Calu3 (cell line): ENCODE measurements at regions not wholly inside any gene's neighbourhood (a gene's known extent, or its start where the extent isn't known, plus 50 kb on each side); places are given as distances from the start of the nearest gene placed in this dataset.

Experiments
- BruUV-seq: library from RNA; stranded (reverse); fragments of 400-500 nt; replicated peaks from 2 replicates; lab custom pipeline; 2021; lab: Mats Ljungman, UMichigan
- CTCF ChIA-PET: fragments of 300-600 bp; sonication (Branson Sonifier 250); formaldehyde crosslinking; loops from one replicate; lab custom pipeline; 2022; ENCODE audit warnings: antibody characterized with exemption; lab: Charles Lee
- DNase-seq: peaks from one replicate; pipeline ENCODE4 v3.0.0; 2022
- H3K27ac Mint-ChIP-seq: one replicate; pipeline ENCODE4 v1.8.0; 2022; ENCODE audit warnings: mixed read lengths; ENCODE audit not compliant: unreplicated experiment
- H3K27me3 Mint-ChIP-seq: one replicate; pipeline ENCODE4 v1.8.0; 2022; ENCODE audit warnings: mixed read lengths; ENCODE audit not compliant: unreplicated experiment
- H3K36me3 Mint-ChIP-seq: one replicate; pipeline ENCODE4 v1.8.0; 2022; ENCODE audit warnings: mild to moderate bottlenecking, moderate library complexity, mixed read lengths; ENCODE audit not compliant: insufficient read depth, unreplicated experiment
- H3K4me1 Mint-ChIP-seq: one replicate; pipeline ENCODE4 v1.8.0; 2022; ENCODE audit warnings: mild to moderate bottlenecking, low read depth, mixed read lengths; ENCODE audit not compliant: unreplicated experiment
- H3K4me3 Mint-ChIP-seq: one replicate; pipeline ENCODE4 v1.8.0; 2022; ENCODE audit warnings: mild to moderate bottlenecking, low read depth, moderate library complexity, mixed read lengths; ENCODE audit not compliant: unreplicated experiment
- H3K9me3 Mint-ChIP-seq: one replicate; pipeline ENCODE4 v1.8.0; 2022; ENCODE audit warnings: low read depth, mixed read lengths; ENCODE audit not compliant: unreplicated experiment
- intact Hi-C: fragments of 100-400 bp; cut with micrococcal nuclease; formaldehyde crosslinking; loops from one replicate; pipeline ENCODE4 v1.10.0; 2022; ENCODE audit not compliant: unreplicated experiment
- TF ChIP-seq, protein P1 (sequence below): fragments of 200-600 bp; IDR thresholded peaks from one replicate; pipeline ENCODE4 v1.8.0; 2022; ENCODE audit warnings: antibody characterized with exemption; ENCODE audit not compliant: unreplicated experiment

DNA sequence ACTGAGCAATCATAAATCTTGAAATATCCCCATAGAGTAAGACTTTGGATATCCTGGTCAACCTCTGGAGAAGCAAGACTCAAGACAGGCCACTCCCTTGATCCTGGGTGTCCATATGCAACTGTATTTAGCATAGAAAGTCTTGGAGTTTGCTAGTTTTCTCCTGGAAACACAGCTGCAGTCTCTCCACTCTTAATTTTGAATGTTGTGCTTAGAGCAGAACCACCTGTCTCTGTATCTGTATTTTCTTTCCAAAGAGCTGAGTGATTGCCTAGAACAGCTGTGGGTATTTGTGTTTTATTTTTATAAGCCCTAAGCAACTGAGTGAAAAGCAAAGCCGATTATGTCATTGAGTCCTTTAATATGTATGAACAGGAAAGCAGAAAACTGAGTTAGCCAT is 64.1 kb upstream of the ADAM23 start:
- intact Hi-C loops, result no loop called here
- Mint-ChIP-seq H3K27ac (no peak overlapping the region), H3K27me3 (no peaks in the 10 kb centered on the region), H3K4me1 (no peaks in the 10 kb centered on the region), H3K4me3 (no peak overlapping the region), H3K9me3 (peaks cover 5% of the 10 kb centered on the region), H3K36me3 (no peaks in the 10 kb centered on the region)
- DNase-seq, result no peak
- BruUV-seq, result no TSS peak
- CTCF ChIA-PET, result no interaction called here
- TF ChIP-seq, protein P1, sequence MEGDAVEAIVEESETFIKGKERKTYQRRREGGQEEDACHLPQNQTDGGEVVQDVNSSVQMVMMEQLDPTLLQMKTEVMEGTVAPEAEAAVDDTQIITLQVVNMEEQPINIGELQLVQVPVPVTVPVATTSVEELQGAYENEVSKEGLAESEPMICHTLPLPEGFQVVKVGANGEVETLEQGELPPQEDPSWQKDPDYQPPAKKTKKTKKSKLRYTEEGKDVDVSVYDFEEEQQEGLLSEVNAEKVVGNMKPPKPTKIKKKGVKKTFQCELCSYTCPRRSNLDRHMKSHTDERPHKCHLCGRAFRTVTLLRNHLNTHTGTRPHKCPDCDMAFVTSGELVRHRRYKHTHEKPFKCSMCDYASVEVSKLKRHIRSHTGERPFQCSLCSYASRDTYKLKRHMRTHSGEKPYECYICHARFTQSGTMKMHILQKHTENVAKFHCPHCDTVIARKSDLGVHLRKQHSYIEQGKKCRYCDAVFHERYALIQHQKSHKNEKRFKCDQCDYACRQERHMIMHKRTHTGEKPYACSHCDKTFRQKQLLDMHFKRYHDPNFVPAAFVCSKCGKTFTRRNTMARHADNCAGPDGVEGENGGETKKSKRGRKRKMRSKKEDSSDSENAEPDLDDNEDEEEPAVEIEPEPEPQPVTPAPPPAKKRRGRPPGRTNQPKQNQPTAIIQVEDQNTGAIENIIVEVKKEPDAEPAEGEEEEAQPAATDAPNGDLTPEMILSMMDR, result no peak

DNA sequence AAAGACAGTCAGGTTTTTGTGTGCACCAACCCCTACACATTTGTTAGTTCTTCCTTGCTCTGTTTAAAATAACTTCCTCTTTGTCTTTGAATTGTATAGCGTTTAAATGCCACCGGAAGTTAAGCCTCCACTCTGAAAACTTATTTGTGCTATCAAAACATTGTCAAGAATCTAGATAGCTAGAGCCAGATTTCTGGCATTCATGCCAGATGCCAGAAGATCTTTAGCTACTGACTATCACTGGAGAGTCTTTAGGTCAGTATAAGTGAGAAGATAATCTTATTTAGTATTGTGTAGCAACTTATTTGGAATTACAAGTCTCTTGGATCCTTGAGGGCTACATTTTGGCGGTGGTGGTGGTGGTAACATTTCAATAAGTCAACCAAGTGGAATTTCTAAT is 63.4 kb upstream of the ADAM23 start:
- no peaks in the 10 kb centered on the region for H3K27me3 Mint-ChIP-seq
- CTCF ChIA-PET, result no interaction called here

DNA sequence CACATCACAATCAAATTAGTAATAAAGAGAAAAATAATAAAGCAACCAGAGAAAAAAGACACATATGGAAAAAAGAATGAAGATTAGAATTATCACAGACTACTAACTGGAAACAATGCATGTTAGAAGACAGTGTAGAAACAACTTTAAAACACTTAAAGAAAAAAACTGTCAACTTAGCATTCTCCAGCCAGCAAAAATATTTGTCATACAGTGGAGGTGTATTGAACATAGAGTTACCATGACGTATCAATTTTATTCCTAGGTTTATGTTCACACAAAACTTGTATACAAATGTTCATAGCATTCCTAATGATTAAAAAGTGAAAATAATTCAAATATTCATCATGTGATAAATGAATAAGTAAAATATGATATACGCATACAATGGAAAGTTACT is 61.5 kb upstream of the ADAM23 start:
- no peaks in the 10 kb centered on the region for H3K36me3 Mint-ChIP-seq
- no peaks in the 10 kb centered on the region for H3K9me3 Mint-ChIP-seq
- H3K27ac Mint-ChIP-seq, result no peak overlapping the region
- TF ChIP-seq, protein P1, result no peak
- DNase-seq, result no peak
- no TSS peak for BruUV-seq
- intact Hi-C loops, result no loop called here
- no peaks in the 10 kb centered on the region for H3K27me3 Mint-ChIP-seq
- CTCF ChIA-PET, result interaction anchor here (0.6 kb wide), 1 partner anchor 17 kb away, joined by 3 read pairs; no protein-coding TSS in a partner anchor
- no peaks in the 10 kb centered on the region for H3K4me1 Mint-ChIP-seq
- no peak overlapping the region for H3K4me3 Mint-ChIP-seq

More for the DNA sequence above, 63.4 kb upstream of the ADAM23 start:
- intact Hi-C loops, result no loop called here
- H3K27ac Mint-ChIP-seq, result no peak overlapping the region
- H3K4me3 Mint-ChIP-seq, result no peak overlapping the region
- BruUV-seq, result no TSS peak
- TF ChIP-seq, protein P1, result no peak
- DNase-seq, result no peak
- no peaks in the 10 kb centered on the region for H3K36me3 Mint-ChIP-seq
- H3K4me1 Mint-ChIP-seq, result no peaks in the 10 kb centered on the region
- peaks cover 5% of the 10 kb centered on the region for H3K9me3 Mint-ChIP-seq

DNA sequence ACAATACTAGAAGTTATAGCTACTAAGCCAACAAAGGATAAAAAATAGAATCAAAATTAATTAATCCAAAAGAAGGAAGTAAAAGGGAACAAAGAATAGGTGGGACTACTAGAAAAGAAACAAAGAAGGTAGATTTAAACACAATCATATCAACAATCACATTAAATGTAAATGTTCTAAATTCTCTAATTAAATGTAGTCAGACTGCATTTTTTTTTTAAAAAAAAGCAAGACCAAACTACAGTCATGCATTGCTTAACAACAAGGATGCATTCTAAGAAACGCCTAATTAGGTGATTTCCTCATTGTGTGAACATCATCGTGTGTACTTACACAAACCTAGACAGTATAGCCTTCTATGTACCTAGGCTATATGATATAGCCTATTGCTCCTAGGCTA is 59.7 kb upstream of the ADAM23 start:
- H3K9me3 Mint-ChIP-seq, result no peaks in the 10 kb centered on the region

More for the DNA sequence above, 59.7 kb upstream of the ADAM23 start:
- Mint-ChIP-seq H3K36me3 (no peaks in the 10 kb centered on the region), H3K4me1 (no peaks in the 10 kb centered on the region), H3K27me3 (no peaks in the 10 kb centered on the region), H3K4me3 (no peak overlapping the region), H3K27ac (no peak overlapping the region)
- no peak for DNase-seq
- intact Hi-C loops, result no loop called here
- BruUV-seq, result no TSS peak
- TF ChIP-seq, protein P1, result no peak
- CTCF ChIA-PET, result no interaction called here
